Sigmoid colon (tissue), 6 donors: ENCODE measurements at regions not wholly inside any gene's neighbourhood (a gene's known extent, or its start where the extent isn't known, plus 50 kb on each side); places are given as distances from the start of the nearest gene placed in this dataset.

Source experiments
- DNase-seq: peaks from one replicate; pipeline ENCODE4 v3.0.0-alpha.2; 2019
- H3K27ac ChIP-seq, 4 donors: fragments of 200-600 bp; sonication (generic); one replicate each; pipeline ENCODE4 v1.5.1; 2016 to 2019; ENCODE audit warnings: mild to moderate bottlenecking in 1 of 4
- H3K27me3 ChIP-seq, 3 donors: fragments of 200-600 bp; sonication (generic); one replicate each; pipeline ENCODE4 v1.5.1; 2019; ENCODE audit warnings: mild to moderate bottlenecking in 1 of 3
- H3K36me3 ChIP-seq, 4 donors: fragments of 200-600 bp; sonication (generic); one replicate each; pipeline ENCODE4 v1.5.1; 2016 to 2019
- H3K4me1 ChIP-seq, 4 donors: fragments of 200-600 bp; sonication (generic); one replicate each; pipeline ENCODE4 v1.5.1; 2017 to 2019
- H3K4me3 ChIP-seq, 4 donors: fragments of 200-600 bp; sonication (generic); one replicate each; pipeline ENCODE4 v1.5.1; 2017 to 2019; ENCODE audit warnings: mild to moderate bottlenecking in 2 of 4, moderate library complexity in 1 of 4
- H3K9me3 ChIP-seq, 4 donors: fragments of 200-600 bp in 3 of 4; sonication (generic) in 3 of 4; one replicate each; pipeline versions ENCODE4 v1.5.1 to v1.6.1; 2013 to 2019
- CTCF ChIP-seq, 4 experiments: fragments of 450-650 bp in 3 of 4; fragments of 200-600 bp in 1 of 4; IDR thresholded peaks; one replicate each; pipeline ENCODE4 v1.5.1; 2016 to 2019; ENCODE audit warnings: antibody characterized with exemption in 4 of 4, mild to moderate bottlenecking in 3 of 4, moderate library complexity in 2 of 4
- EP300 ChIP-seq, 4 donors: sonication (generic); formaldehyde crosslinking; IDR thresholded peaks; one replicate each; pipeline ENCODE4 v1.6.1; 2017; ENCODE audit warnings: antibody characterized with exemption in 4 of 4
- POLR2A ChIP-seq, 2 donors: fragments of 450-650 bp; IDR thresholded peaks; one replicate each; pipeline ENCODE4 v1.6.1; 2016; ENCODE audit warnings: antibody characterized with exemption in 2 of 2, mild to moderate bottlenecking in 2 of 2, moderate library complexity in 2 of 2
- POLR2AphosphoS5 ChIP-seq, 4 donors: sonication (generic); formaldehyde crosslinking; IDR thresholded peaks; one replicate each; pipeline ENCODE4 v1.6.1; 2017; ENCODE audit warnings: antibody characterized with exemption in 4 of 4
- WGBS, 2 donors: extraction: QIAGEN DNeasy Blood & Tissue Kit; methylation state at CpG; one replicate each; pipeline ENCODE4 v1.1.7; 2013; 5-methylcytosine and 5-hydroxymethylcytosine counted together
- intact Hi-C: fragments of 100-400 bp; cut with DNase I; formaldehyde crosslinking; loops from one replicate; pipeline ENCODE4 v1.15.1; 2023
- donor health status: healthy with polysubstance abuse.
- donor health status: healthy.

GRCh38 chrX:69299285-69299684 lies 134.0 kb upstream of the PJA1 start:
- Histone ChIP-seq H3K27ac (no peak overlapping the region), H3K4me3 (no peak overlapping the region), H3K9me3 (no peaks in the 10 kb centered on the region), H3K36me3 (no peaks in the 10 kb centered on the region), H3K27me3 (no peaks in the 10 kb centered on the region), H3K4me1 (no peaks in the 10 kb centered on the region)
- 85 to 93% methylated on average over 6 of the region's 6 CpGs for WGBS, 2 donors
- DNase-seq, result no peak
- no peak for TF ChIP-seq CTCF (IDR thresholded peaks at IDR 0.05)
- TF ChIP-seq EP300 (IDR thresholded peaks at IDR 0.05), result no peak
- no peak for TF ChIP-seq POLR2A (IDR thresholded peaks at IDR 0.05)
- no peak for TF ChIP-seq POLR2AphosphoS5 (IDR thresholded peaks at IDR 0.05)
- intact Hi-C loops, result no loop called here

DNA sequence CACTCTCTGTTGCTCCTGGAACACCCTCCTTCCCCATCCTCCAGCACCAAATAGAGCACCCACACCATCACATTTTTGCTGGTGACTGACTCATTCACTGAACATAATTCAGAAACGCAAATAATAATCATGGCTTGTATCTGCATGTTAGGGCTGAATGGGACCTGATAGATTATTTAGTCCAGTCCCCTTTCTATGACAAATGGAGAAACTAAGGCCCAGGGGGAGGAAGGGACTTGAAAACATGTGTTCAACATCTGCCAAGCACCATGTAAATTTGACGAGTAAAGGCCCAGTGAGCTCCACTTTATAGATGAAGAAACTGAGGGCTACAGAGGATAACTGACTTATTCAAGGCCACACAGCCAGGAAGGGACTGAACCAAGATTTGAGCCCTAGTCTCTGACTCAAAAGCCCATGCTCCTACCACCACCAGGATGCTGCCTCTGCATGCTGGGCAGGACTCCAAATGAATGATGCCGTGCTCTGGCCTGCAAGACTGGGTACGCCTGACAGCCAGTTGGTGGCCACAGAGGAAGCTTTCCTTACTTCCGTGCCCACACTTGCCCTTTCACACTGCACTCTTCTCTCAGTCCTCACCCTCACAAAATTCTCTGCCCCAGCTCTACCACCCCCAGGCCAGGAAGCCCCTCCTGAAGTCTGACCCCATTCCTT lies 133.3 kb upstream of the PJA1 start:
- TF ChIP-seq EP300 (IDR thresholded peaks at IDR 0.05), result no peak
- TF ChIP-seq POLR2AphosphoS5 (IDR thresholded peaks at IDR 0.05), result no peak
- no peak for TF ChIP-seq CTCF (IDR thresholded peaks at IDR 0.05)
- no peak for TF ChIP-seq POLR2A (IDR thresholded peaks at IDR 0.05)
- intact Hi-C loops, result no loop called here
- H3K27ac ChIP-seq, result no peak overlapping the region
- no peak overlapping the region for H3K4me3 ChIP-seq
- no peaks in the 10 kb centered on the region for H3K36me3 ChIP-seq
- no peaks in the 10 kb centered on the region for H3K27me3 ChIP-seq
- no peaks in the 10 kb centered on the region for H3K9me3 ChIP-seq
- no peak for DNase-seq
- no peaks in the 10 kb centered on the region for H3K4me1 ChIP-seq
- WGBS, 2 donors, result 85 to 86% methylated on average over 5 of the region's 5 CpGs

- Histone ChIP-seq H3K4me3 (no peak overlapping the region), H3K9me3 (no peaks in the 10 kb centered on the region), H3K27ac (no peak overlapping the region), H3K36me3 (no peaks in the 10 kb centered on the region), H3K27me3 (no peaks in the 10 kb centered on the region), H3K4me1 (no peaks in the 10 kb centered on the region)
- 56 to 64% methylated on average over 5 of the region's 5 CpGs for WGBS, 2 donors
- no peak for DNase-seq
- intact Hi-C loops, result no loop called here
- TF ChIP-seq POLR2AphosphoS5 (IDR thresholded peaks at IDR 0.05) (no peak), POLR2A (IDR thresholded peaks at IDR 0.05) (no peak), EP300 (IDR thresholded peaks at IDR 0.05) (no peak), CTCF (IDR thresholded peaks at IDR 0.05) (no peak)
Observed at GRCh38 chrX:69297506-69297905, 132.3 kb upstream of the PJA1 start.

DNA sequence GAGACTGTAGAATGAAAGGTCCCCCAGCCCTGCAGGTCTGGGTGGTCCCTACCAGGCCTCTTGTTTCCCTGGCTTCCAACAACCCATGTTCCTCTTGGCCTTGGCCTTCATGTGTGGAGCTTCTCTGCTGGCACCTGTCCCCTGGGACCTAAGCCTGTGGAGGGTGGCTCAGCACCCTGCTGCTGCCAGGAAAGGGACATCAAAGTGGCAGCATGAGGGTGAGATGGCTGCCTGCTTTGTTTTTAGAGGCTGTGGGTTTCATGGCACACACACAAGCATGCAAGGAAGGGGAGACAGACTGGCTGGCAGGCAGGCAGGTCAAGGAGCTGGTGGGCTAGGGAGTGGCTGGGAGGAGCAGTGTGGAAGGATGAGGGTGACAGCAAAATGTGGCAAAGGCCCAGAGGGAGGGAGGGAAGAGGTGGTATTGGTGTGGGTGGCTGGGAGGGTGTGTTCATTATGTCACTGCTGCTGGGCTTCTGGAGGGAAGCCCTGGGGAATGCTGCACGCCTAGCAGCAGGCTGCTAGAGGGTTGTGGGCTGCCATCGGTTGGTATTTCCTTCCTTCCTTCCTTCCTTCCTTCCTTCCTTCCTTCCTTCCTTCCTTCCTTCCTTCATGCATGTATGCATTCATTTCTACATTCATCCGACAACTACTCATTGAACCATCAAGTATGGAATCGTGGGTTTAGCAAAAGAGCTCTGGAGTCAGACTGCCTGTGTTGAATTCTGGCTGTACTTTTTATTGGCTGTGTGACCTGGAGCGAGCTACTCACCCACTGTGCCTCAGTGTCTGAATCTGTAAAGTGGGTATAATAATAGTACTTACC lies 128.7 kb upstream of the PJA1 start:
- no peak for DNase-seq
- Histone ChIP-seq H3K4me1 (no peaks in the 10 kb centered on the region), H3K27me3 (no peaks in the 10 kb centered on the region), H3K27ac (no peak overlapping the region), H3K36me3 (no peaks in the 10 kb centered on the region), H3K4me3 (no peak overlapping the region), H3K9me3 (no peaks in the 10 kb centered on the region)
- 65 to 73% methylated on average over 5 of the region's 5 CpGs for WGBS, 2 donors
- intact Hi-C loops, result no loop called here
- TF ChIP-seq POLR2A (IDR thresholded peaks at IDR 0.05), result no peak
- TF ChIP-seq EP300 (IDR thresholded peaks at IDR 0.05), result no peak
- TF ChIP-seq POLR2AphosphoS5 (IDR thresholded peaks at IDR 0.05), result no peak
- no peak for TF ChIP-seq CTCF (IDR thresholded peaks at IDR 0.05)
